ENCODE measurements at regions not wholly inside any gene's neighbourhood (a gene's known extent, or its start where the extent isn't known, plus 50 kb on each side); places are given as distances from the start of the nearest gene placed in this dataset.

- H3K9me2 ChIP-seq (ENCODE audit: insufficient read depth, low read length), result no peaks in the 10 kb centered on the region
- TF ChIP-seq RAD21 (conservative IDR thresholded peaks at IDR 0.05) (no peak), POLR2AphosphoS5 (IDR thresholded peaks at IDR 0.05) (no peak), SMC3 (conservative IDR thresholded peaks at IDR 0.05; ENCODE audit: poor library complexity) (no peak), CTCF (IDR thresholded peaks at IDR 0.05; ENCODE audit: poor library complexity, severe bottlenecking) (no peak), EZH2 (IDR thresholded peaks at IDR 0.05; ENCODE audit: borderline replicate concordance, insufficient read depth, low read length, poor library complexity, severe bottlenecking) (no peak), TAF1 (IDR thresholded peaks at IDR 0.05; ENCODE audit: low read depth) (no peak), EP300 (conservative IDR thresholded peaks at IDR 0.05; ENCODE audit: poor library complexity, severe bottlenecking) (no peak), REST (IDR thresholded peaks at IDR 0.05; ENCODE audit: borderline replicate concordance) (no peak), MXI1 (conservative IDR thresholded peaks at IDR 0.05; ENCODE audit: poor library complexity, severe bottlenecking) (no peak)
- H3F3A ChIP-seq (ENCODE audit: insufficient read depth, low read length, poor library complexity, severe bottlenecking), result no peaks in the 10 kb centered on the region
- no peaks in the 10 kb centered on the region for H3K36me3 ChIP-seq (ENCODE audit: insufficient read depth, low read length)
- no peak overlapping the region for H3K4me2 ChIP-seq (ENCODE audit: low read length)
- H2AFZ ChIP-seq (ENCODE audit: low read depth, low read length), result no peak overlapping the region
- H3K4me3 ChIP-seq (ENCODE audit: low read length), result peak overlapping the region; percentile 57
- no peak overlapping the region for H3K9ac ChIP-seq (ENCODE audit: low read length)
- H3K79me2 ChIP-seq (replicated peaks; ENCODE audit: insufficient read depth, low read length), result no peaks in the 10 kb centered on the region
- no peaks in the 10 kb centered on the region for H4K20me1 ChIP-seq (ENCODE audit: insufficient read depth)
- H3K27me3 ChIP-seq (ENCODE audit: insufficient read depth, low read depth, low read length), result no peaks in the 10 kb centered on the region
- H3K9me3 ChIP-seq (ENCODE audit: low read length), result no peaks in the 10 kb centered on the region
- H3K27ac ChIP-seq (ENCODE audit: low read length), result no peak overlapping the region
These were observed 103.9 kb upstream of the DIAPH3 start for GRCh38 chr13:60267498-60268202.

GRCh38 chr13:60268203-60268555 lies 104.5 kb upstream of the DIAPH3 start:
- Histone ChIP-seq H2AFZ (ENCODE audit: low read depth, low read length) (no peak overlapping the region), H3K9me2 (ENCODE audit: insufficient read depth, low read length) (no peaks in the 10 kb centered on the region), H4K20me1 (ENCODE audit: insufficient read depth) (no peaks in the 10 kb centered on the region), H3F3A (ENCODE audit: insufficient read depth, low read length, poor library complexity, severe bottlenecking) (no peaks in the 10 kb centered on the region), H3K27me3 (ENCODE audit: insufficient read depth, low read depth, low read length) (no peaks in the 10 kb centered on the region), H3K9me3 (ENCODE audit: low read length) (no peaks in the 10 kb centered on the region), H3K4me2 (ENCODE audit: low read length) (no peak overlapping the region), H3K36me3 (ENCODE audit: insufficient read depth, low read length) (no peaks in the 10 kb centered on the region), H3K9ac (ENCODE audit: low read length) (no peak overlapping the region), H3K4me3 (ENCODE audit: low read length) (peak overlapping the region; percentile 57), H3K79me2 (replicated peaks; ENCODE audit: insufficient read depth, low read length) (no peaks in the 10 kb centered on the region), H3K27ac (ENCODE audit: low read length) (no peak overlapping the region)
- TF ChIP-seq MXI1 (conservative IDR thresholded peaks at IDR 0.05; ENCODE audit: poor library complexity, severe bottlenecking) (no peak), TAF1 (IDR thresholded peaks at IDR 0.05; ENCODE audit: low read depth) (no peak), POLR2AphosphoS5 (IDR thresholded peaks at IDR 0.05) (no peak), CTCF (IDR thresholded peaks at IDR 0.05; ENCODE audit: poor library complexity, severe bottlenecking) (no peak), SMC3 (conservative IDR thresholded peaks at IDR 0.05; ENCODE audit: poor library complexity) (no peak), EZH2 (IDR thresholded peaks at IDR 0.05; ENCODE audit: borderline replicate concordance, insufficient read depth, low read length, poor library complexity, severe bottlenecking) (no peak), RAD21 (conservative IDR thresholded peaks at IDR 0.05) (no peak)
